NCI-H748 treated with DMSO at 0.1 percent for 48 hours (cell line): ENCODE measurements at regions not wholly inside any gene's neighbourhood (a gene's known extent, or its start where the extent isn't known, plus 50 kb on each side); places are given as distances from the start of the nearest gene placed in this dataset.
A peak's percentile ranks its signal among the peaks of the same experiment; 100 is the strongest.

Experiments used
- DNase-seq: peaks from one replicate; lab custom pipeline; 2025; lab: John Stamatoyannopoulos, UW

GRCh38 chr3:148389916-148390315, 307.8 kb upstream of the AGTR1 start:
- no peak for DNase-seq

GRCh38 chr3:148395821-148396220, 301.9 kb upstream of the AGTR1 start:
- no peak for DNase-seq

- no peak for DNase-seq
Measured at GRCh38 chr3:148400754-148401153, 296.9 kb upstream of the AGTR1 start.

- no peak for DNase-seq
Measured at GRCh38 chr3:148408667-148409066, 289.0 kb upstream of the AGTR1 start.

- DNase-seq = no peak
Measured at GRCh38 chr3:148420242-148420641, 277.5 kb upstream of the AGTR1 start.

- no peak for DNase-seq
Measured at GRCh38 chr3:148428862-148429605, 268.7 kb upstream of the AGTR1 start.

GRCh38 chr3:148433665-148434064, 264.0 kb upstream of the AGTR1 start:
- no peak for DNase-seq

- no peak for DNase-seq
Measured at GRCh38 chr3:148435534-148435933, 262.2 kb upstream of the AGTR1 start.

- no peak for DNase-seq
Measured at GRCh38 chr3:148439254-148439822, 258.4 kb upstream of the AGTR1 start.

GRCh38 chr3:148441191-148441590, 256.5 kb upstream of the AGTR1 start:
- no peak for DNase-seq

- DNase-seq = peak; percentile 14
Measured at GRCh38 chr3:148450819-148451218, 246.9 kb upstream of the AGTR1 start.

- DNase-seq = no peak
Measured at GRCh38 chr3:148451969-148452368, 245.7 kb upstream of the AGTR1 start.

GRCh38 chr3:148453781-148454191, 243.9 kb upstream of the AGTR1 start:
- DNase-seq = no peak

- DNase-seq = no peak
Measured at GRCh38 chr3:148455098-148455497, 242.6 kb upstream of the AGTR1 start.

GRCh38 chr3:148457886-148458285, 239.8 kb upstream of the AGTR1 start:
- no peak for DNase-seq

- no peak for DNase-seq
Measured at GRCh38 chr3:148459931-148460513, 237.7 kb upstream of the AGTR1 start.

GRCh38 chr3:148460686-148461085, 237.0 kb upstream of the AGTR1 start:
- no peak for DNase-seq

- DNase-seq = no peak
Measured at GRCh38 chr3:148464246-148464645, 233.5 kb upstream of the AGTR1 start.

- DNase-seq = no peak
Measured at GRCh38 chr3:148466143-148466542, 231.6 kb upstream of the AGTR1 start.

GRCh38 chr3:148466980-148467740, 230.5 kb upstream of the AGTR1 start:
- DNase-seq = no peak

- no peak for DNase-seq
Measured at GRCh38 chr3:148477375-148477774, 220.3 kb upstream of the AGTR1 start.

GRCh38 chr3:148493631-148494030, 204.1 kb upstream of the AGTR1 start:
- no peak for DNase-seq

- DNase-seq = no peak
Measured at GRCh38 chr3:148494451-148494850, 203.3 kb upstream of the AGTR1 start.
